ENCODE measurements at regions not wholly inside any gene's neighbourhood (a gene's known extent, or its start where the extent isn't known, plus 50 kb on each side); places are given as distances from the start of the nearest gene placed in this dataset.

DNA sequence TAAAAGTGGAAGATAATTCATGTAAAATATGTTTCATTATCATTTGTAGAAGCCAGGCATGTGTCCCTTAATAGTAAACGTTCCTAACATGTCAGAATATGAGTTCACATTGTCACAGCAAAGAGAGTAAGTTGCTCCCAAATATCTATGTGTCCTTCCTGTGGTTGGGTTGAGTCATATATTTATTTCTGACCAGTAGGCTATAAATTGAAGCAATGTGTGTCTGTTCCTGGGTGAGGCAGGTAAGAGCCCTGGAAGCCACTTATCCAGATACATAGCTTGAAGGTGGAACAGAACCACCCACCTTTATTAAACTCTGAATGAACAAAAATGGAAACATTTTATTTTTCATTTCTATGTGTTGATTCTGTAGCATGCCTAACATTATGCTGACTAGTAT lies 2251.6 kb downstream of the NCAM2 start:
- no peak for FAIRE-seq

DNA sequence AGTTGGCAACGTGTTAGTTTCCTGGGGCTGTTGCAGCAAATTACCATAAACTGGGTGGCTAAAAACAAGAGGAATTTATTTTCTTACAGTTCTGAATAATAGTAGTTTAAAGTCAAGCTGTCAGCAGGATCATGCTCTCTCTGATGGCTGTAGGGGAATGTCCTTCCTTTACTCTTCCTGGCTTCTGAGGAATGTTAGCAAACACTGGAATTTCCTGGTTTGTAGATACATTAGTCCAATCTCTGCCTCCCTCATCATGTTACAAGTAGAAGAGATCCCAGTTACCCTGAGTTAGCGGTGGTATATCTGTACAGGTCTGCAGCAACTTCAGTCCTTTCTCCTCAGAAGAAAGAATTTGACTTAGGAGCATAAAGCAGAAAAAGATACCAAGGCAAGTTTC lies 2249.1 kb downstream of the NCAM2 start:
- FAIRE-seq: no peak

DNA sequence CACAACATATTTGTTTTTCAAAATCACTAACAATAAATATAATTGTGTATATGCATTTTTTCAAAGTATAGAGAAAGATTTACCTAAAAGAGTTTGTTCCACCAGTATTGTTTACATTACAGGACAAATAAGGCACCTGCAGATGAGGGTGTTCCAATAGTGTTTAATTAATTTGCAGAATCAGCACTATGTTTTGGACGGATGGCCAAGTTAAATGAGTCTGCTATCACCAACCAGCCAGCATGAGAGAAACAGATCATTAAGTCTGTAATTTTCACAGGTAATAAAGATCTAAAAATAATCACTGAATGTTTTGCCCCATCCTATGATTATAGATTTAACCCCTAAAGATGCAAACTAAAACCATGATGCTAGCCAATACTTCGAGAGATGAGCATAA lies 2247.0 kb downstream of the NCAM2 start:
- no peak for FAIRE-seq

DNA sequence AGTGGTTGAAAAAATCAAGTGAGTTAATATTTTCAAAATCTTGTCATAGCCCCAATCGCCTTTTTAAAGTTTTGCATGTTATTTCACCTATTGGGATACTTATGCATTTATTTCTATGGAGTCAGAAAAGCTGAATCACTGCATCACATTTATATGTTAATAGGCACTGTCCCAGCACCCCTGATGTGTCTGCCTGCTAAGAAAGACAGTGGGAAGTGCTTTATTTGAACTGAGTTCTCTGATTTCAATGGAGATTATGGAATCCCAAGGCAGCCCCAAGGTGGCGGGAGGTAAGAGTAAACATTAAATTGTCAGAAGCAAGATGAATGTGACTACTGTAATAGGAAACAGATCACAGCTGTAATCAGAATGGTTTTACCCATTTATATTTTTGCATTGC lies 2225.7 kb downstream of the NCAM2 start:
- FAIRE-seq: no peak

DNA sequence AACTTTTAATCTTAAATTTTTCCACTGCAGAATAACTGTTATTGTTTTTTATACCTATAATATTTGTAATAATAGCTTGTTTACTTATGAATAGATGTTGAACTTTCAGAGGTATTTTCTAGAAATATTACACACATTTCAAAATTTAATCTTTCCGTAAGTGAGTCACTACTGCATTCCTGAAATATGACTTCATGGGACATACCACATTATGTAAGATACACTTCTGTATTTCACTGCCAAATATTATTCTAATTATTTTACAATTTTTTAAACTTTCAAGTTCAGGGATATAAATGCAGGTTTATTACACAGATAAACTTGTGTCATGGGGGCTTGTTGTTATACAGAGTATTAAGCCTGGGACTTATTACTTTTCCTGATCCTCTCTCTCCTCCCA lies 2220.5 kb downstream of the NCAM2 start:
- FAIRE-seq: no peak

DNA sequence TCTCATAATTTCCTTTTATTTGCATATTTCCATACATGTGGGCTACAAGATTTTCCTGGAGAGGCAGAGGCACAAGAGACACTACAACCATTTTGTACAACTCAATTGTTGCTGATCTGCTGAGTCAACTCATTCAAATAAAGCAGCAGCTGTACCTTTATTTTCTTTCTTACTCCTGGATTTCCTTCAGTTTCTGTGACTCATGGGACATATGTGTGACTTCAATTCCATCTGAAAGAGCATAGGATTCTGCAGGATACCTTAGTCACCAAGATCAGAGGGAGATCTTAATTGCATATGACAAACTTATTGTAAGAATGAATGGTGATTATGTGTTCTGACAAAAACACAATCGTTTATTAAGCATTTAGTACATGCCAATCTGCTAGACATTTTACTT lies 2219.4 kb downstream of the NCAM2 start:
- no peak for FAIRE-seq

DNA sequence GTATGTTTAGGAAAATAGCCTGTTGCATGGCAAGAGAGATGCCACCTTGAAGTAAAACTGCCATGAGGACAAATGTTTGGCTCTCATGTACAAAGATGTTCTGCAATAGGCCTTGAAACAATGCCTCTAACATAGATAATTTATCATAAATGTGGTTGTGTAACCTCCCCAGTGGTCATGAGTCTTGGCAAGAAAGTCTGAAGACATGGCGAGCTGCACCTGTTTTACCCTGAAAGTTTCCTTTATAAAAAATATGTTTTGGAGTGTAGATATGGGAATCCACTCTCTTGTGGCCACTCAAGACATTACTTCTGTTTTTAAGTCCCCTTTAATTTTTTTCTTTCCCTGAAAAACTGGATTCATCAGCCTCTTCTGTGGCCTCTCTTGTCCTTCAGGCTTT lies 2217.1 kb downstream of the NCAM2 start:
- FAIRE-seq: no peak

All from islet of Langerhans (tissue), 1 donor.